SK-N-SH treated with all-trans-retinoic acid at 6 μM for 48 hours (cell line): ENCODE measurements at regions not wholly inside any gene's neighbourhood (a gene's known extent, or its start where the extent isn't known, plus 50 kb on each side); places are given as distances from the start of the nearest gene placed in this dataset.

Experiments
- ATAC-seq: fragments of 200-7000 bp; cut with Tn5 transposase; 3 replicates; pipeline ENCODE4 v1.9.1; 2020; ENCODE audit warnings: mild to moderate bottlenecking, moderate library complexity
- ARNTL ChIP-seq: fragments of 450-650 bp; formaldehyde crosslinking; IDR thresholded peaks from 2 replicates; pipeline ENCODE4 v1.5.0; 2020; ENCODE audit warnings: low read depth, mild to moderate bottlenecking, moderate library complexity, borderline replicate concordance
- BACH2 ChIP-seq: fragments of 250-450 bp; sonication (Bioruptor Pico); IDR thresholded peaks from 2 replicates; pipeline ENCODE4 v1.9.0; 2021; ENCODE audit warnings: mild to moderate bottlenecking, borderline replicate concordance
- CREB5 ChIP-seq: fragments of 250-450 bp; sonication (Bioruptor Pico); IDR thresholded peaks from 2 replicates; pipeline ENCODE4 v1.5.1; 2020; ENCODE audit warnings: low read depth, mild to moderate bottlenecking, moderate library complexity
- CSDC2 ChIP-seq: fragments of 250-450 bp; sonication (Bioruptor Pico); IDR thresholded peaks from 2 replicates; pipeline ENCODE4 v1.5.0; 2020; ENCODE audit warnings: mild to moderate bottlenecking, moderate library complexity
- CSRNP3 ChIP-seq: fragments of 250-450 bp; sonication (Bioruptor Pico); IDR thresholded peaks from 2 replicates; pipeline ENCODE4 v1.5.1; 2021; ENCODE audit warnings: mild to moderate bottlenecking, moderate library complexity
- ESRRG ChIP-seq: fragments of 250-450 bp; sonication (Bioruptor Pico); IDR thresholded peaks from 2 replicates; pipeline ENCODE4 v1.6.1; 2021; ENCODE audit warnings: mild to moderate bottlenecking
- GLIS3 ChIP-seq: fragments of 250-450 bp; sonication (Bioruptor Pico); IDR thresholded peaks from 2 replicates; pipeline ENCODE4 v1.5.0; 2020; ENCODE audit warnings: mild to moderate bottlenecking, moderate library complexity
- ISL1 ChIP-seq: fragments of 250-450 bp; sonication (Bioruptor Pico); IDR thresholded peaks from 2 replicates; pipeline ENCODE4 v2.1.2; 2022; ENCODE audit warnings: mild to moderate bottlenecking, moderate library complexity
- OSR1 ChIP-seq: fragments of 250-450 bp; sonication (Bioruptor Pico); IDR thresholded peaks from 2 replicates; pipeline ENCODE4 v1.8.0; 2022; ENCODE audit warnings: moderate library complexity, mild to moderate bottlenecking, inconsistent platforms
- PATZ1 ChIP-seq: fragments of 250-450 bp; sonication (Bioruptor Pico); IDR thresholded peaks from 2 replicates; pipeline ENCODE4 v1.8.0; 2020; ENCODE audit warnings: mild to moderate bottlenecking, moderate library complexity, borderline replicate concordance
- POU6F1 ChIP-seq: fragments of 250-450 bp; sonication (Bioruptor Pico); IDR thresholded peaks from 2 replicates; pipeline ENCODE4 v1.8.0; 2021; ENCODE audit warnings: low read depth, mild to moderate bottlenecking, moderate library complexity, borderline replicate concordance
- PPARA ChIP-seq: fragments of 250-450 bp; sonication (Bioruptor Pico); IDR thresholded peaks from 2 replicates; pipeline ENCODE4 v1.5.0; 2020; ENCODE audit warnings: mild to moderate bottlenecking, borderline replicate concordance
- RARB ChIP-seq: fragments of 250-450 bp; sonication (Bioruptor Pico); IDR thresholded peaks from 2 replicates; pipeline ENCODE4 v1.8.0; 2021; ENCODE audit warnings: mild to moderate bottlenecking, moderate library complexity
- SNAI2 ChIP-seq: fragments of 250-450 bp; sonication (Bioruptor Pico); IDR thresholded peaks from 2 replicates; pipeline ENCODE4 v1.5.0; 2020; ENCODE audit warnings: mild to moderate bottlenecking, moderate library complexity
- TCF4 ChIP-seq: fragments of 250-450 bp; sonication (Bioruptor Pico); IDR thresholded peaks from 2 replicates; pipeline ENCODE4 v1.8.0; 2021; ENCODE audit warnings: mild to moderate bottlenecking, moderate library complexity, borderline replicate concordance
- TOX ChIP-seq: fragments of 250-450 bp; sonication (Bioruptor Pico); IDR thresholded peaks from 2 replicates; pipeline ENCODE4 v1.8.0; 2021; ENCODE audit warnings: mild to moderate bottlenecking, moderate library complexity, borderline replicate concordance
- TSHZ2 ChIP-seq: fragments of 250-450 bp; sonication (Bioruptor Pico); IDR thresholded peaks from 2 replicates; pipeline ENCODE4 v1.5.0; 2020; ENCODE audit warnings: mild to moderate bottlenecking, moderate library complexity
- ZFP3 ChIP-seq: fragments of 250-450 bp; sonication (Bioruptor Pico); IDR thresholded peaks from 2 replicates; pipeline ENCODE4 v1.5.0; 2020; ENCODE audit warnings: mild to moderate bottlenecking, moderate library complexity
- ZFP30 ChIP-seq: fragments of 450-650 bp; formaldehyde crosslinking; IDR thresholded peaks from 2 replicates; pipeline ENCODE4 v1.5.0; 2022; ENCODE audit warnings: mild to moderate bottlenecking, moderate library complexity
- ZNF565 ChIP-seq: fragments of 450-650 bp; formaldehyde crosslinking; conservative IDR thresholded peaks from 2 replicates; pipeline ENCODE4 v1.5.0; 2020; ENCODE audit warnings: low read depth, mild to moderate bottlenecking, moderate library complexity
- ZNF70 ChIP-seq: fragments of 450-650 bp; formaldehyde crosslinking; IDR thresholded peaks from 2 replicates; pipeline ENCODE4 v1.5.0; 2020; ENCODE audit warnings: mild to moderate bottlenecking, moderate library complexity
- ZNF8 ChIP-seq: fragments of 450-650 bp; formaldehyde crosslinking; IDR thresholded peaks from 2 replicates; pipeline ENCODE4 v1.5.0; 2020; ENCODE audit warnings: mild to moderate bottlenecking, moderate library complexity

GRCh38 chr6:122165014-122165413, 234.4 kb upstream of the HSF2 start:
- no peak for TF ChIP-seq ZNF565
- TF ChIP-seq ISL1 (CRISPR knock-in tag) = no peak
- TF ChIP-seq SNAI2 = no peak
- TF ChIP-seq OSR1 (CRISPR knock-in tag) = no peak
- TF ChIP-seq ZNF8 (CRISPR knock-in tag) = no peak
- no peak for TF ChIP-seq ZFP30
- no peak for TF ChIP-seq ARNTL (CRISPR knock-in tag)
- TF ChIP-seq PPARA (CRISPR knock-in tag) = no peak
- TF ChIP-seq CSDC2 (CRISPR knock-in tag) = no peak
- TF ChIP-seq TOX (CRISPR knock-in tag) = no peak
- TF ChIP-seq CSRNP3 (CRISPR knock-in tag) = no peak
- TF ChIP-seq RARB (CRISPR knock-in tag) = no peak
- no peak for ATAC-seq

- TF ChIP-seq ISL1 (CRISPR knock-in tag) (no peak), ZNF70 (CRISPR knock-in tag) (no peak), OSR1 (CRISPR knock-in tag) (no peak), ESRRG (CRISPR knock-in tag) (no peak), ZFP3 (CRISPR knock-in tag) (no peak), SNAI2 (no peak), PATZ1 (CRISPR knock-in tag) (no peak), PPARA (CRISPR knock-in tag) (no peak), TCF4 (CRISPR knock-in tag) (no peak), POU6F1 (CRISPR knock-in tag) (no peak), GLIS3 (CRISPR knock-in tag) (no peak), TSHZ2 (no peak), BACH2 (CRISPR knock-in tag) (no peak), CSRNP3 (CRISPR knock-in tag) (no peak), CSDC2 (CRISPR knock-in tag) (no peak), ZNF8 (CRISPR knock-in tag) (no peak), ZFP30 (no peak), ARNTL (CRISPR knock-in tag) (no peak), CREB5 (CRISPR knock-in tag) (no peak)
- ATAC-seq = no peak
Observed at GRCh38 chr6:122170274-122170673, 229.2 kb upstream of the HSF2 start.
